GM12878 (cell line): ENCODE measurements at regions not wholly inside any gene's neighbourhood (a gene's known extent, or its start where the extent isn't known, plus 50 kb on each side); places are given as distances from the start of the nearest gene placed in this dataset.

Experiments
- ATAC-seq: fragments of 200-7000 bp; cut with Tn5 transposase; 3 replicates; pipeline ENCODE4 v1.9.1; 2020; ENCODE audit warnings: mild to moderate bottlenecking, moderate library complexity
- BruUV-seq: library from RNA; stranded (reverse); fragments of 400-500 nt; replicated peaks from 2 replicates; lab custom pipeline; 2021; lab: Mats Ljungman, UMichigan
- CTCF ChIA-PET: fragments of 300-600 bp; sonication (Branson Sonifier 250); formaldehyde crosslinking; extraction: SDS; loops from one replicate; lab custom pipeline; 2021; ENCODE audit warnings: inconsistent platforms; lab: Yijun Ruan, JAX
- POLR2A ChIA-PET: fragments of 350-600 bp; formaldehyde crosslinking; extraction: SDS; loops from one replicate; lab custom pipeline; 2021; ENCODE audit warnings: inconsistent platforms; lab: Charles Lee
- RAD21 ChIA-PET: fragments of 300-600 bp; sonication (Branson Sonifier 250); formaldehyde crosslinking; loops from one replicate; lab custom pipeline; 2023; ENCODE audit warnings: antibody characterized with exemption; ENCODE audit not compliant: unreplicated experiment; lab: Charles Lee
- SMC1A ChIA-PET: fragments of 300-600 bp; sonication (Branson Sonifier 250); formaldehyde crosslinking; loops from one replicate; lab custom pipeline; 2023; ENCODE audit not compliant: unreplicated experiment, uncharacterized antibody; lab: Charles Lee
- DNase-seq: peaks from one replicate; pipeline ENCODE4 v3.0.0-alpha.2; 2011; ENCODE audit warnings: low read depth, low spot score
- FAIRE-seq: peaks from 3 replicates; lab custom pipeline; 2011; peaks lifted over from hg19 to GRCh38; lab: Jason Lieb, UNC
- H2AFZ ChIP-seq: 2 replicates; pipeline ENCODE4 v1.6.0; 2011; ENCODE audit warnings: low read depth, low read length, control low read depth; ENCODE audit not compliant: control insufficient read depth
- H3K27ac ChIP-seq: 2 replicates; pipeline ENCODE4 v1.5.1; 2011; ENCODE audit warnings: control low read depth; ENCODE audit not compliant: control insufficient read depth, insufficient read depth
- H3K27me3 ChIP-seq, 2 experiments: replicated peaks in 1 of 2; 2 replicates each; pipeline versions ENCODE4 v1.6.0 to v1.6.1; 2011; ENCODE audit warnings: low read length in 1 of 2; ENCODE audit not compliant: control insufficient read depth in 2 of 2, insufficient read depth in 2 of 2
- H3K36me3 ChIP-seq, 2 experiments: 2 replicates each; pipeline ENCODE4 v1.5.1; 2011; ENCODE audit warnings: low read length in 1 of 2; ENCODE audit not compliant: control insufficient read depth in 2 of 2, insufficient read depth in 2 of 2
- H3K4me1 ChIP-seq: 2 replicates; pipeline ENCODE4 v1.6.1; 2011; ENCODE audit warnings: mild to moderate bottlenecking, low read length, moderate library complexity, mixed read lengths; ENCODE audit not compliant: control insufficient read depth, insufficient read depth
- H3K4me2 ChIP-seq: 2 replicates; pipeline ENCODE4 v1.6.0; 2011; ENCODE audit warnings: control low read depth; ENCODE audit not compliant: control insufficient read depth, insufficient read depth
- H3K4me3 ChIP-seq: fragments of 200-600 bp; sonication (generic); 2 replicates; pipeline ENCODE4 v1.5.1; 2016
- H3K79me2 ChIP-seq: 2 replicates; pipeline ENCODE4 v1.6.0; 2011; ENCODE audit warnings: low read length; ENCODE audit not compliant: control insufficient read depth, insufficient read depth
- H3K9ac ChIP-seq: 2 replicates; pipeline ENCODE4 v1.8.0; 2011; ENCODE audit warnings: low read length, control low read depth, mixed read lengths; ENCODE audit not compliant: control insufficient read depth, insufficient read depth
- H3K9me3 ChIP-seq: replicated peaks from 3 replicates; pipeline ENCODE4 v1.5.1; 2011; ENCODE audit warnings: mild to moderate bottlenecking, low read length; ENCODE audit not compliant: control insufficient read depth, insufficient read depth
- H4K20me1 ChIP-seq: 2 replicates; pipeline ENCODE4 v1.6.0; 2011; ENCODE audit not compliant: control insufficient read depth, insufficient read depth
- BACH1 ChIP-seq: fragments of 450-650 bp; IDR thresholded peaks from 2 replicates; pipeline ENCODE4 v1.6.1; 2017; ENCODE audit warnings: mild to moderate bottlenecking, borderline replicate concordance
- BCLAF1 ChIP-seq: fragments of 450-650 bp; IDR thresholded peaks from 2 replicates; pipeline ENCODE4 v1.6.1; 2017; ENCODE audit warnings: antibody characterized with exemption, mild to moderate bottlenecking, moderate library complexity
- CREM ChIP-seq: IDR thresholded peaks from 2 replicates; pipeline ENCODE4 v1.6.1; 2014; ENCODE audit warnings: antibody characterized with exemption, low read depth
- CUX1 ChIP-seq: IDR thresholded peaks from 2 replicates; pipeline ENCODE4 v1.6.1; 2012; ENCODE audit warnings: improper control_type of control experiment, low read depth, low read length; ENCODE audit not compliant: insufficient replicate concordance
- E2F4 ChIP-seq: IDR thresholded peaks from 2 replicates; pipeline ENCODE4 v1.6.1; 2012; ENCODE audit warnings: low read depth, low read length, improper control_type of control experiment
- EED ChIP-seq: sonication (generic); IDR thresholded peaks from 2 replicates; pipeline ENCODE4 v1.6.1; 2016; ENCODE audit warnings: antibody characterized with exemption, low read depth
- IRF3 ChIP-seq: fragments of 450-650 bp; IDR thresholded peaks from 2 replicates; pipeline ENCODE4 v1.6.1; 2014; ENCODE audit warnings: mild to moderate bottlenecking
- LARP7 ChIP-seq: fragments of 450-650 bp; IDR thresholded peaks from 2 replicates; pipeline ENCODE4 v1.6.1; 2017; ENCODE audit warnings: mild to moderate bottlenecking
- NFIC ChIP-seq: IDR thresholded peaks from 2 replicates; pipeline ENCODE4 v1.6.1; 2012; ENCODE audit warnings: low read depth, mild to moderate bottlenecking, inconsistent platforms, low read length, moderate library complexity
- NFXL1 ChIP-seq: fragments of 450-650 bp; IDR thresholded peaks from 2 replicates; pipeline ENCODE4 v1.6.1; 2017; ENCODE audit warnings: antibody characterized with exemption, mild to moderate bottlenecking, borderline replicate concordance
- NFYA ChIP-seq: IDR thresholded peaks from 2 replicates; pipeline ENCODE4 v1.6.1; 2011; ENCODE audit warnings: low read depth, mild to moderate bottlenecking, low read length, improper control_type of control experiment, borderline replicate concordance
- PML ChIP-seq: IDR thresholded peaks from 2 replicates; pipeline ENCODE4 v1.6.1; 2012; ENCODE audit warnings: low read length, inconsistent platforms
- SP1 ChIP-seq: IDR thresholded peaks from one replicate; pipeline ENCODE4 v1.6.1; 2011; ENCODE audit warnings: low read depth, low read length
- SREBF2 ChIP-seq: IDR thresholded peaks from 2 replicates; pipeline ENCODE4 v1.6.1; 2012; ENCODE audit warnings: mild to moderate bottlenecking, low read length
- TCF7 ChIP-seq: IDR thresholded peaks from 2 replicates; pipeline ENCODE4 v1.6.1; 2014; ENCODE audit warnings: antibody characterized with exemption, borderline replicate concordance
- ZZZ3 ChIP-seq: IDR thresholded peaks from 2 replicates; pipeline ENCODE4 v1.6.1; 2011; ENCODE audit warnings: low read depth; ENCODE audit not compliant: control insufficient read depth, insufficient read length
- WGBS: methylation state at CpG from one replicate; pipeline ENCODE4 v1.1.6; 2016; ENCODE audit warnings: low lambda C conversion rate; ENCODE audit not compliant: insufficient replicate concordance, insufficient coverage; ENCODE audit errors: missing lambda C conversion rate; 5-methylcytosine and 5-hydroxymethylcytosine counted together
- in situ Hi-C: fragments of 300-500 bp; cut with MboI; formaldehyde crosslinking; loops from 9 replicates; pipeline ENCODE4 v1.14.3; 2018; ENCODE audit warnings: mixed read lengths
- intact Hi-C: fragments of 100-400 bp; cut with micrococcal nuclease; formaldehyde crosslinking; loops from one replicate; pipeline ENCODE4 v1.14.2; 2022; ENCODE audit not compliant: unreplicated experiment

- no peaks in the 10 kb centered on the region for H3K4me1 ChIP-seq
- H3K9ac ChIP-seq: no peak overlapping the region
- ATAC-seq: no peak
- no peak overlapping the region for H3K4me3 ChIP-seq
- BruUV-seq: no TSS peak
- intact Hi-C loops (no loop called here), in situ Hi-C loops (no loop called here)
- H3K79me2 ChIP-seq: no peaks in the 10 kb centered on the region
- no peaks in the 10 kb centered on the region for H3K27me3 ChIP-seq
- FAIRE-seq: no peak
- DNase-seq: no peak
- ChIA-PET SMC1A (no interaction called here), POLR2A (interaction anchor here (0.6 kb wide), 1 partner anchor 87 kb away, joined by 4 read pairs; no protein-coding TSS in a partner anchor), CTCF (no interaction called here), RAD21 (no interaction called here)
- H3K27ac ChIP-seq: no peak overlapping the region
- WGBS: 69% methylated on average over 5 of the region's 5 CpGs
- no peak overlapping the region for H2AFZ ChIP-seq
- H3K36me3 ChIP-seq: no peaks in the 10 kb centered on the region
- H3K4me2 ChIP-seq: no peak overlapping the region
- H4K20me1 ChIP-seq: no peaks in the 10 kb centered on the region
- no peaks in the 10 kb centered on the region; the same call in 2 of the 3 replicates for H3K9me3 ChIP-seq
- TF ChIP-seq E2F4 (no peak), NFYA (no peak), BCLAF1 (no peak), NFXL1 (no peak), CUX1 (no peak), CREM (no peak), ZZZ3 (no peak), SREBF2 (no peak), NFIC (no peak), BACH1 (no peak), SP1 (no peak), IRF3 (no peak), TCF7 (no peak), PML (no peak), EED (no peak), LARP7 (no peak)
Measured at GRCh38 chr13:99629641-99630040, 128.4 kb downstream of the TM9SF2 start.
